ENCODE measurements at regions not wholly inside any gene's neighbourhood (a gene's known extent, or its start where the extent isn't known, plus 50 kb on each side); places are given as distances from the start of the nearest gene placed in this dataset.
"Not testable (repeated sequence)": the region's sequence is repeated elsewhere in the genome, so short reads cannot be mapped to it uniquely, and the experiment has no call there.

DNA sequence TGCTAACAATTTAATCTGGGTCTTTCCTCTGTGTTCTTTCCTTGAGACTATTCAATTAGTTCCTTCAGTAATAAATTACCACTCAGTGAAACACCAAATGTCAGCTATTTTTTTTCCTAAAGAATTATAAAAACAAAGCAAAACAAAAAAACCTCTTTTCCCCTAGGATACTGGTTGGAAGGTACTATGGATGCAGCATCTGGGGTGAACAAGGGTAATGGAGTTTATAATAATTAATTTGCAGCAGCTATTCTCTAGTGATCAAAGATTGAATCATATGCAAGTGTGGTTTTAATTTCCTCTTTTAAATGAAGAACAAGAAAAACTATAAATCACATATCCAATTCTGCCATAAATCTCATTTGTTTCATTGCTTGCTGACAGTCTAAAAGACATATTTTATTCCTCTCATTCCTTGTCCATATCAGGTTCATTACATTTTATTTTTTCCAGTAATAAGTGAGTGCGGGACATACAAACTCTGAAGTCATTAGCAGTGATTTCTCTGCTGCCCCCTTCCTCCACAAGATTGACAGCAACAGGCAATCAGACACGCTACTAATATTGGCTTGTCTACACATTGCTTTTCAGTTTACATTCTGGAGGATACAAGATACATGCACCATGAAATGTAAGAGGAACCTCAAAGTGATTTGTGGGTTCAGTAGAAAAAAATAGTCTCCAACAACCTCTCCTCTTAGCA is 1093.4 kb upstream of the SLIT2 start:
- no peak for DNase-seq (ENCODE audit: low read depth in 3 of 3)

DNA sequence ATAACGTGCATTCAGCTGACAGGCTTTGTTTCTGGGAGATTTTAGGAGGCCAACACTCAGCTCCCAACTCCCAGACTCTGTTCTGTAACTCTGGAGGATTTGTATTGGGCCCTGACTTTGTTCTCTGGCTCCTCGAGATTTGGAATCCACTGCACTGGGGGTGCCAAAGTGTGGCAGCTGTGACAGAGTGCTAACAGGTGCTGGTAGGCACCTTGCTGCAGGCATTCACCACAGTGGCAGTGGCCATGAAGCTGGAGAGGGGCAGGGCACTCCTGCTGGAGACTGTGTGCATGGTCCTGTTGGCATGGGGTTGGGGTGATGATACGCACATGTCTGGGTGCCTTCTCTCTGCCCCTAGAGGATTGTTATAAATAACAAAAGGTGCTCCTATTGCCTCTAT is 1094.9 kb upstream of the SLIT2 start:
- DNase-seq (ENCODE audit: low read depth in 3 of 3): no peak

DNA sequence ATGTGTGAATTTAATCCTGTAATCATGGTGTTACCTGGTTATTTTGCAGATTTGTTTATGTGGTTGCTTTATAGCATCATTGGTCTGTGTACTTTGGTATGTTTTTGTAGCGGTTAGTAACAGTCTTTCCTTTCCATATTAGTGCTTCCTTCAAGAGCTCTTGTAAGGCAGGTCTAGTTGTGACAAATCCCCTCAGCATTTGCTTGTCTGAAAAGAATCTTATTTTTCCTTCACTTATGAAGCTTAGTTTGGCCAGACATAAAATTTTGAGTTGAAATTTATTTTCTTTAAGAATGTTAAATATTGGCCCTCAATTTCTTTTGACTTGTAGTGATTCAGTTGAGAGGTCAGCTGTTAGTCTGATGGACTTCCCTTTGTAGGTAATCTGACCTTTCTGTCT is 1096.1 kb upstream of the SLIT2 start:
- DNase-seq (ENCODE audit: low read depth in 3 of 3): no peak

DNA sequence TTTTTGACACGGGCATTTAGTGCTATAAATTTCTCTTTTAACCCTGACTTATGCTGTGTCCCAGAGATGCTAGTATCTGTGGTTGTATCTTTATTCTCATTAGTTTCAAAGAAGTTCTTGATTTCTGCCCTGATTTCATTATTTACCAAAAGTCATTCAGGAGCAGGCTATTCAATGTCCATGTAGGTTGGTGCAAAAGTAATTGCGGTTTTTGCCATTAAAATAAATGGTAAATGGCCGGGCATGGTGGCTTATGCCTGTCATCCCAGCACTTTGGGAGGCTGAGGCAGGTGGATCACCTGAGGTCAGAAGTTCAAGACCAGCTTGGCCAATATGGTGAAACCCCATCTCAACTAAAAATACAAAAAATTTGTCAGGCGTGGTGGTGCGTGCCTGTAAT is 1097.4 kb upstream of the SLIT2 start:
- DNase-seq (ENCODE audit: low read depth in 3 of 3): not testable (repeated sequence)

DNA sequence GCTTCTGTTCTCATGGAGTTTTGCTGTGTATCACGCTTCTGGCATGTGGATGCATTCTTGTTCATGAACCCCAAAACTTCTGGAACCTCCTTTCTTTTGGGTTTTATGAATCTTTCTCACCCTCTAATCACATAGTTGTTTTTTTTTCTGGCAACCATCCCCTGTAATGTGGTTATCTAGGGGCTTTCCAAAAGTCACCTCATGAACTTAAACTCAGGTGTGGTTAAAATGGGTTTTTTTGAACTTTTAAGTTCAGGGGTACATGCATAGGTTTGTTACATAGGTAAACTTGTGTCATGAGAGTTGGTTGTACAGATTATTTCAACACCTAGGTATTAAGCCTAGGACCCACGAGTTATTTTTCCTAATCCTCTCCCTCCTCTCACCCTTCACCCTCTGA is 1099.4 kb upstream of the SLIT2 start:
- DNase-seq (ENCODE audit: low read depth in 3 of 3): no peak

DNA sequence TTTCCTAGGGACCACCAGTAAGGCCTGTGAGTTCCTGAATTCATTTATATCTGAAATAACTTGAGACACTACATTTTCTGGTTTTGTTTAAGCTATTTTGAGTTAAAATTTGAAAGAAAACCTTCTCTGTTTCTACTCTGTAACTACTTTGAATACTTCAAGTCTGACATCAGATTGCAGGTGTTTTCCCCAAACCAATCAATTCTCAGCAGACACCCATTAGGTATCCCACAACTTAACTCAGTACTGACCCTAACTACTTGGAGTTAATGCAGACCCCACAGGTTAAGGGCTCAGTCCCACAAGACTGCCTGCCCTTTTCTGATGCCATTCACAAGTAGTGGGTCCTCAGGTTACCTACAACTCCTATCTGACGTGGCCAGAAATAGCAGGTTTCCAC is 1100.0 kb upstream of the SLIT2 start:
- DNase-seq (ENCODE audit: low read depth in 3 of 3): no peak

DNA sequence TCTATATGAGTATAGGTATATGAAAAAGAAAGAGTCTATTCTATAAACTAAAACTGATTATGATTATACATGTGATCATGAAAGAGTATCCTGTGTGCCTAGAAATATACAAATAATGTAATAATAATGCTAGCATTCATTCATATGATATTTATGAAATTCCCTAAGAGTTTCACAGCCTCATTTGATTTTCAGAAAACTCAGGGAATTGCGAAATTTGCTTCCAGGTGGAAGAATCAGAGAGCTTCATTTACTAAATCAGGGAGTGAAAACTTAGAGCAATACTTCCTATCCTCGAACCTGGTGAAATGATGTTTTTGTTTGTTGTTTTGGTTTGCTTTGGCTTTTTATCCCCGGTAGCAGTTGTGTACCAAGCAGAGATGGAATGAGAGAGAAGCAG is 1105.7 kb upstream of the SLIT2 start:
- no peak for DNase-seq (ENCODE audit: low read depth in 3 of 3)

DNA sequence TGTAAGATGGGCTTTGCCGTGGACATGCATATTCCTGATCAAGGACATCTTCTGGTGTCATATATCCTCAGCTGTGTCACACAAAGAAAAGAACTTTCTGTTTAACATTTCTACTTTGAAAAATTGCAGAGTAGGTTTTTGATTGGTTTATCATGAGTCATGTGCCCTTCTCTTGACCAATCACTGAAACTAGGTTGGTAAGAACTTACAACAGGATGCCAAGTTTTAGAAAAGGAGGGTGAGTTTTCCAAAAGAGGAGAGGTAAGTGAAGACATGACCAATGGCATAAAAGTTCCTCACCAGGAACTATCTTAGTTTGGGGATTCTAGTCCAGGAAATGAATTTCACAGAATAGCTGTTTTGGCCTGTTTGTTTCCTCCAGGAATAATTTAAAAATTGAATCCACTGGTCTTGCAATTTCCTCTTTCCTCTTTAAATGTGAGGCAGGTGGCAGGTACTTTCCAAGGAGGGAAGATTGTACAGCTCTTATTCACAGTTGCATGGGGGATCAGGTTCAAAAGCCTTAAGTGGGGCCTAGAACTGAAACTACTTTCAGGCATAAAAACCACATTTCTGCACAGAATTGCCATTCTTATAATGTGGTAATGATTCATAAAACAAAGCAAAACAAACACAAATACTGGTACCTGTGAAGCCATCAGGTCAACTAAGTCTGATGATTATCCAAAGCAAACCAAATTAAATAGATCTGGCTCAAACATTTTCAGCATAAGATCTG is 1114.5 kb upstream of the LCORL start:
- DNase-seq (ENCODE audit: low read depth in 3 of 3): no peak

DNA sequence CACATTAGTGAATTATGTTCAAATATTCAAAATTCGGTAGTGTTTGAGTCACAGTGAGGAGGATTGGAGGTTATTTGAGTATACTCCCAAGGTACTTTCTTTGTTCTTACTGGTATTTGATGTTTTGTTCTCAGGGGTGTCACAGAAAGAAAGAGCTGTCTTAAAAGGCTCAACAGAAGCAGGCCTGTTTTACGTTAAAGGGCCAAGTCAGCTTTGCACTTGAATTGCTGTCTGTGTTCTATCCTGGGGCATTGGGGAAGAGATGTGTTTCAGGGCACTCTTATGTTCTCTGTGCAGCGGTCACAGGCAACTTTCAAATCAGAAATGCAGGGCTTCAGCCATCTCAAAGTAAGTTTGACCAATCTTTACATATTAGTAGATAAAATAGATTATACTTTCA is 1113.1 kb upstream of the LCORL start:
- DNase-seq (ENCODE audit: low read depth in 3 of 3): no peak

DNA sequence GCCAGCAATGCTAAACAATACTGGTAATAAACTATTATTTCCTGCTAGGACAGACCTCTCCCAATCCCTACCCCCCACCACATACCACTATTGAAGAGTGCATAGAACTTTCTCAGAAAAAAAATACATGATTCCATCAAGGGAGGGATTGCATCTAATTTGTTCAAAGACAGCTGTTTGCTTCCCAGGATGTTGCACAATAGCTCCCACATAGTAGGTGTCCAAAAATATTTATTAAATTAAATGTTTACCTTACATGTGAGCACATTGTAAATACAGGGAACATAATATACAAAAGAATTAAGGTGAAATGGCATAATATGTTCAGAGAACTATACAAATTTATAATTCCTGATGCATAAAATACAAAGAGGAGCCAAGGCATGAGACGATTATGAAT is 1111.8 kb upstream of the LCORL start:
- no peak for DNase-seq (ENCODE audit: low read depth in 3 of 3)

DNA sequence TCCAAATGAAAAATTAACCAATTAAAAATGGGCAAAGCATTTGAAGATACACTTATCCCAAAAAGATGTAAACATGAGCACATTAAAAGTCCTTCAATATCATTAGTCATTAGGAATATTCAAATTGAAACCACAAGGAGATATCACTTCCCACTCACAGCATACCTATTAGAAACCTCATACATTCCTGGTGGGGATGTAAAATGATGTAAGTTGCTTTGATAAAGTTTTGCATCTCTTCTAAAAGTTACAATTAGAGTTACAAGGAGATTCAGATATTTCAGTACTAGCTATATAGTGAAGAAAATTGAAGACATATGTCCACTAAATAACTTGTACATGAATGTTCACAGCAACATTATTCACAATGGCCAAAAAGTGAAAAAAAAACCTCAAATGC is 1109.3 kb upstream of the LCORL start:
- no peak for DNase-seq (ENCODE audit: low read depth in 3 of 3)

DNA sequence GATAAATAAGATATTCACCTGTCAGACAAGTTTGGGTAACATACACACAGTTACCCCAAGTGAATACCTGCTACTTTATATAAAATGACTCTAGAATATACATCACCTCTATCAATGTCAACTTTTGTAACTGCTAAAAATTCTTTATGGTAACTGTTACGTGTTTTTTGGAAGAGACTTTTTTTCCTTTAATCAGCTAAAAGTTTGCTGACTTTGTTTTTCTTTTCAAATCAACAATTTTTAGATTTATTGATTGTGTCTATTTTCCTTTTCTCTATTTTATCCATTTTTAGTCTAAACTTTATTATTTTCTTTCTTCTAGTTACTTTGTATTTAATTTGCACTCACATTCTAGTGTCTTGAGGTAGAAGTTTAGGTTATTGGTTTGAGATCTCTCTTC is 1106.6 kb upstream of the LCORL start:
- DNase-seq (ENCODE audit: low read depth in 3 of 3): no peak

DNA sequence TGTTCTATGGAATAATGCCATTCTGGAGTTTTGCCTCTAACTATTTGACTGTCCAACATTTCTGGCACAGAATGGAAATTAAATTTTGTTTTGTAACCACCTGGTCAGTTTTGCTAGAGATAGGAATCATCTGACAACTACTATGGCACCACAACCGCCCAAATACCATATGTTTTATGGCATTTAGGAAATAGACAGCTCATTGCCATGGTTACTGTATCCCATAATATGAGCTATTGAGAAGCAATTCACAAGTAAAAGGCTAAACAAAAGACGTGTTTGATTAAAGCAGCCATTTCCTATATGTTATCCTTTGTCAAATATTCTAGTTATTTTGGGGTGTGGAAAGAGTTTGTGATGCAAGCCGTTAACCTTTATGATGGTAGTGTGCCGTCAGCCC is 1105.3 kb upstream of the LCORL start:
- DNase-seq (ENCODE audit: low read depth in 3 of 3): no peak

DNA sequence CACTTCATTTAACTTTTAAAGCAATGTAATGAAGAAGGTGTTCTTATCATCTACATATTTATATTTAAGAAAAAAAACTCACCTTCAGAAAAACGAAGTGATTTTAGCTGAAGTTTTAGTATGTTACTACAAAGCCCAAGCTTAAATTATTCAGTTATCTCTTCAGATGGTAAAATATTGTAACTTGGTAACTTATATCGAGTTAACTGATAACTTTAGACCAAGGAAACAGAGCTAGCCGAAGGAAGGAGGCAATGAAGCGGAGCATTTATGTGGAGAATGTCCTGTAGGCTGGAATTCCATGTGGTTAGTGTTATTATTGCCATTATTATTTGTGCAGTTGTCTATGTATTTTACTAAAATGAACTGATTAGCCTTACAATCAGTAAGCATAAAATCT is 1102.1 kb upstream of the LCORL start:
- no peak for DNase-seq (ENCODE audit: low read depth in 3 of 3)

DNA sequence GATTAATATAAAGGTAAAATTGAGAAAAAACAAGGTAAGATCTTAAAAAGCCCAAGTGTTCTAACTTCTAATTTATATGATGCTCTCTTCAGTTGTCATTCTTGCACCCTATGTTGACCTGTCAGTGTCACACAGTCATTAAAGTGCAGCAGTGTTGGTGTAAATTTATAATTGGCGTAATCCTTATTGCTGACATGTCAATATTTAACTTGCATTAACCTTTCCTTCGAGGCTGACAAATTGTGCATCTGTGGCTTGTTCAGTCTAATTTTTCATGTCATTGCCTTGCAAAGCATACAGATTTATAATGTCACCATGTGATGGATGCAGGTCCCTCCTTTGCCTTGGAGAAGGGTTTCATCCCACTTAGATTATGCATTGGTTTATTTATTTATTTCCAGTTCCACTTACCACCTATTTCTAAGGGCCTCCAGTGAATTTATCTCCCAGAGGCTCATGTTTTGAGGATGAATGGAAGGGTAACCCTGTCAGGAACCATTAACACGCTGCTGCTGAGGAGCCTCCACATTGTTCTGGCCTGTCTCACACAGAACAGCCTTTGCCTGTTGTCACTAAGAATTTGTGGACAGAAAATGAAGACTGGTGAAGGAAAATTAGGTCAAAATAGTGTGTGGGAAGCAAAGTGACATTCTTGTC is 1098.5 kb upstream of the LCORL start:
- no peak for DNase-seq (ENCODE audit: low read depth in 3 of 3)

DNA sequence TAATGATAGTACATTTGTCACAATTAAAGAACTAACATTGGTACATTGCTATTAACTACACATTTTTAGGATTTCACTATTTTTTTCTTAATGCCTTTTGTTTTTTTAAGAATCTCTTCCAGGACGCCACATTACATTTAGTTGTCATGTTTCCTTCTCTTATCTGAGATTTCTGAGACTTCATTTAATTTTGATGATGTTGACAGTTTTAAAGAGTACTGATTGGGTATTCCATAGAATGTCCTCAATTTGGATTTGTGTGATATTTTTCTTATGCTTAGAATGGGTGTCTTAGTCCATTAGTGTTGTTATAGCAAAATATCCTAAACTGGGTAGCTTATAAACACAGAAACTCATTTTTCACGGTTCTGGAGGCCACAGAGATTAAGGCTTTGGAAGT is 1095.5 kb upstream of the LCORL start:
- DNase-seq (ENCODE audit: low read depth in 3 of 3): no peak

DNA sequence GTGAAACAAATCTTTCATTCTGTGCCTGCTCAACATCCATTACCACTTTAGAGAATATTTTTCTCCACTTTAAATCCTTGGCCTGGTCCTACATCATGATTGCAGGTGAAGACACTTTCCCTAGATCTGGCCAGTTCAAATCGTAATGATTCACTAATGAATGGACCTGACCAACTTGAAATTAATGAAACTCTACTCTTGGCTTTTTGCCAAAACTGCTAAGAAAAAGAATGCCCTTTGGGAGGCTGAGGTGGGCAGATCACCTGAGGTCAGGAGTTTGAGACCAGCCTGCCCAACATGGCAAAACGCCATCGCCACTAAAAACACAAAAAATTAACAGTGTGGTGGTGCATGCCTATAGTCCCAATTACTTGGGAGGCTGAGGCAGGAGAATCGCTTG is 1082.6 kb upstream of the LCORL start:
- DNase-seq (ENCODE audit: low read depth in 3 of 3): no peak

DNA sequence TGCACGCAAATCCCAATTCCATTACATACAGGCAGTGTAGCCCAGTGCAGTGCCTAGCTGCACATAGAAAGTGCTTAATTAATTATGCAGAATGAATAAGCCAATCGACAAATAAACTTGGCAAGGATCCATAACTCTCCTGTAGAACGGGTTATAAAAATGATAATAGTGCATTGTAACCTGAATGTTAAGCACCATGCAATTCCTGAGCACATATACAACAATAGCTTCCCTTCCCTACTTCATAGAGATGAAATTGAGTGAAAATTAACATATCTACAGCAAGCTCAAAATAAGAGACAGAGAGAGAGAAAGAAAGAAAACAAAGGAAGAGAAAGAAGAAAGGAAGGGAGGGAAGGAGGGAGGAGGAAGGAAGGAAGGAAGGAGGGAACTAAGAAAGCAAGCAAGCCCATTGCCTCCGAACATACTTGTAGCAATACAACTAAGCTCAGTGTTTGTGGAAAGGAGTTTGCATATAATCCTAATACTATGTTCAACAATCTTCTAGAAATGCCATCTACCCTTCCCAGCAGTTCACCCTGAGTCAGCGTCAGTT is 1074.0 kb upstream of the LCORL start:
- DNase-seq (ENCODE audit: low read depth in 3 of 3): no peak

DNA sequence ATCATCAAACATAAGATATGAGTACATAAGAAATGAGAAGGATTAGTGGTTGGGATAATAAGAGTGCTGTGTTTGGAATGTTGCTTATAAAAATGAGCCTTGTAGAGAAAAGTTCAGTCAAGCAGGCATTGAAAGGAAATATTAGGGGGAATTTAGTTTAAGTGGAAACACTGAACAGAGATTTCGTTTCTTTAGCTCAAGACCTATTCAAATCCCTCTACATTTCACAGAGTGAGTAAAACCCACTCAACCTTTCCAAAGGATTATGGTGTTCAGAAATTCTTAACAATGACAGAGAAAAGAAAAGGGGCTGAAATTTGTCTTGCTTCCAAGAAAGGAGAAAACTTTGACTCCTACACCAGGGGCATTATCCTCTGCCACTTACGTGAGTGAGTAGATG is 1072.4 kb upstream of the LCORL start:
- no peak for DNase-seq (ENCODE audit: low read depth in 3 of 3)

DNA sequence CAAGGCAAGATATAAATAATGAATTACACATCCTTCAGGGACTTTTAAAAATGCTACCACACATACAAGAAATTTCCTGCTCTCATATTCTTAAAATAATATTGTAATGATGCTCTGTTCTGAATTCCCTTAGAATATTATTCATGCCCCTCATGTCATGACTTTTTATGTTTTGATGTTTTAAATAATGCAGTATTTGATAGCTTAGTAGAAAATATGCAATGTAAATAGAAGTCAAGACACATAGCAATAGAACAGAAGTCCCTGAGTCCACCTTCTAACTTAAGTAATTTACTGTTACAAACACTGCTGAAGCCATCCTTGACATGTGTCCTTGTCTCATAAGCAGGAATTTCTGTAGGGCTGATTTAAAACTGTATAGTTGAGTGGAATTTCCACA is 1071.2 kb upstream of the LCORL start:
- DNase-seq (ENCODE audit: low read depth in 3 of 3): no peak

DNA sequence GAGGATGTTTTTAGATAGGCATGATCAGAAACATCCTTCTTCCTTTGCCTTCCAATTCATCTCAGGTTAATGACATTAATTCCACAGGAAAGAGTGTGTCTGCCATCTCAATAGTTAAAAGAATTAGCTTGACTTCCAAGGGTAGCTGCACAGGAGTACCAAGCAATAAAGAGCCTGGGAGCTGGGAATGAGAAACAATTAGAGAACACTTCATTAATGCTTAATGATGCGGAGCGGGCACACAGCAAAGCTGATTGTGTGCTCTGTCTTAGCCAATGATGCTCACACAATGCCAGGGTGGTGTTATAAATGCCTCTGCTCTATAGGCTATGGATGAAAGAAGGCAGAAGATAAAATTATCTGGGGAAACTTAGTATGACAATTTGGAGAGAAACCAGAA is 1052.5 kb upstream of the LCORL start:
- no peak for DNase-seq (ENCODE audit: low read depth in 3 of 3)

DNA sequence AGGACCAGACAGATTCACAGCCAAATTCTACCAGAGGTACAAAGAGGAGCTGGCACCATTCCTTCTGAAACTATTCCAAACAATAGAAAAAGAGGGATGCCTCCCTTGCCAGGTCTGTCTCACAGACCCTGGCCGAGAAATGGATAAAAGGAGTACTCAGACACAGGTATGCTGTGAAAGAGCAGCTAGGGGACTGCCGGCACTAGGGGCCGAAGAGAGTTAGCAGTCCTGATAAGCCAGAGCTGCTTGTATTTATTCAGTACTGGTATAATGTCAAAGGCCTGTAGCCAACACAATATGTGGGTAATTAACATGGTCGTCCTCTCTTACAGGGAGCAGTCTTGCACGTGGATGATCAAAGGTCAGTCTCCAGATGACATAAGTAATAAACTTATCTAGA is 1042.1 kb upstream of the LCORL start:
- no peak for DNase-seq (ENCODE audit: low read depth in 3 of 3)

DNA sequence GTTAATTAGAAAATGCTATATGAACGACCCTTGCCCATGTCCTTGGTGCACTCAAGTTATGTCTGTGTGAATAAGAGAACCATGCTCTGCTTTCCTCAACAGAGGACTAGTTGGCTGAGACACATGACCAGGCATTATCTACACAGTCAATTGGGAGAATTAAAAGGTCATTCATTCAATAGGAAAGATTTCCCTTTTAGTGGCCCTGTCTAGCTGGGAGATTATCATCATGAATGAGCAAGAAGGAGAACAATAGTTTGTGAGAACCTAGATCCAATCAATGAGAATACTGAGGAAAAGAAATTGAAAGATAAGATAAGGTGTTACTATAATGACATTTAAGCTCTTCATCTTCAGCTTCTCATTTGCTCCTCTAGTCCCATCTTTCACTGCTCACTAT is 1033.4 kb upstream of the LCORL start:
- no peak for DNase-seq (ENCODE audit: low read depth in 3 of 3)

Measured in stimulated activated CD4-positive, alpha-beta T cell treated with anti-CD3 and anti-CD28 coated beads, TNF-alpha, amount 100 ng/mL, for 4 hours (primary cell).